SU-DHL-6 (cell line): ENCODE measurements at regions not wholly inside any gene's neighbourhood (a gene's known extent, or its start where the extent isn't known, plus 50 kb on each side); places are given as distances from the start of the nearest gene placed in this dataset.

Source experiments
- CTCF ChIP-seq: fragments of 200-600 bp; sonication (generic); IDR thresholded peaks from one replicate; pipeline ENCODE4 v1.5.1; 2017; ENCODE audit warnings: antibody characterized with exemption, mild to moderate bottlenecking, low read length, moderate library complexity; ENCODE audit not compliant: insufficient read depth, poor library complexity, severe bottlenecking
- EZH2phosphoT487 ChIP-seq: fragments of 200-600 bp; sonication (generic), shearing (Covaris generic); conservative IDR thresholded peaks from 2 replicates; pipeline ENCODE4 v1.6.1; 2018; ENCODE audit warnings: mild to moderate bottlenecking, antibody characterized with exemption, low read length, moderate library complexity, mixed read lengths

DNA sequence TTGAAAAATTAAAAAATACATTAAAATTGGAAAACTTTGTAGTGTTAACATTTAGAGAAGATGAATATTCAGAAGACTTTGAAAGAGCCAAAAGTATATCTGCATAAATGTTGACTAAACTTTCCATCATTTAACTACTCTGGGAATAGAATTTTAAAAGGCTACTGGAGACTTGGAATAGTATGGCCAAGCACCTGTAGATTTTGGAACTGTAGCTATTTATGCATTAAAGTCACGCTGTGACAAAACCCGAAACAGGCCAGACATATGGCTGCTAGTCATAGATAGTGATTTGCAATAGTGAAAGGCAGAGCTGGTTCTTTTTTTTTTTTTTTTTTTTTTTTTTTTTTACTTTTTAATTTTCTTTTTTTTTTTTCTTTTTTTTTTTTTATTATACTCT lies 396.0 kb downstream of the SOCS6 start:
- TF ChIP-seq CTCF (no peak), EZH2phosphoT487 (no peak)
